ENCODE measurements at regions not wholly inside any gene's neighbourhood (a gene's known extent, or its start where the extent isn't known, plus 50 kb on each side); places are given as distances from the start of the nearest gene placed in this dataset.

DNA sequence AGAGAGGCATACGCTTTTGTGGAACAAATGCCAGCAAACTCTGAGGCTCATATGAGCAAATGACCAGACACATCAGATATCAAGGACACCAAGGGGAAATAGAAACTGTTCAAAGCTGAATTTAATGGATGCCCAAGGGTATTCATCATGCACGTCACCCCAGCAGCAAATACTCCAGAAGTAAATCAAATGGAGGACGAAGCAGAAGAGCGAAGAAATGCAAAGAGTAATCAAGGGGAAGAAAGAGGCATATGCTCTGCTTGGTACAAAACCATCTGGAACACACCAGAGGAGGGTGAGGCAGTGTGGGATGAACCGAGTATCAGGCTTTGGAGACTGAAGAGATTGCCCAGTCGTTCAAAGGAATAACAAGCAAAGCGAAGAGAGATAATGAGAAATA is 232.6 kb upstream of the EGLN3 start:
- no peak for TF ChIP-seq POLR2A (IDR thresholded peaks at IDR 0.05; ENCODE audit: low read length)
- no peak for TF ChIP-seq GATA1 (IDR thresholded peaks at IDR 0.05; ENCODE audit: low read depth, low read length)
